Liver (tissue), 8 donors: ENCODE measurements at regions not wholly inside any gene's neighbourhood (a gene's known extent, or its start where the extent isn't known, plus 50 kb on each side); places are given as distances from the start of the nearest gene placed in this dataset.

Experiments used
- DNase-seq: peaks from one replicate; pipeline ENCODE4 v3.0.0-alpha.2; 2017; ENCODE audit warnings: low spot score
- H3K27ac ChIP-seq, 2 donors: one replicate each; pipeline ENCODE4 v1.7.0; 2013; ENCODE audit warnings: inconsistent platforms in 2 of 2, low read length in 2 of 2, control low read depth in 1 of 2, low read depth in 1 of 2, mild to moderate bottlenecking in 1 of 2
- H3K27me3 ChIP-seq, 4 donors: one replicate each; pipeline versions ENCODE4 v1.6.1 to v1.7.0; 2013; ENCODE audit warnings: low read length in 3 of 4, inconsistent platforms in 1 of 4, mild to moderate bottlenecking in 1 of 4, moderate library complexity in 1 of 4; ENCODE audit not compliant: control insufficient read depth in 4 of 4, insufficient read depth in 4 of 4
- H3K36me3 ChIP-seq, 4 donors: one replicate each; pipeline versions ENCODE4 v1.6.1 to v1.7.0; 2013; ENCODE audit warnings: low read length in 3 of 4, mild to moderate bottlenecking in 3 of 4, low read depth in 1 of 4, moderate library complexity in 1 of 4; ENCODE audit not compliant: control insufficient read depth in 4 of 4, insufficient read depth in 3 of 4
- H3K4me1 ChIP-seq, 4 donors: one replicate each; pipeline versions ENCODE4 v1.6.1 to v1.7.0; 2013; ENCODE audit warnings: low read length in 3 of 4, mild to moderate bottlenecking in 3 of 4, moderate library complexity in 1 of 4; ENCODE audit not compliant: control insufficient read depth in 4 of 4, insufficient read depth in 4 of 4
- H3K4me3 ChIP-seq, 3 donors: one replicate each; pipeline versions ENCODE4 v1.6.1 to v1.7.0; 2013; ENCODE audit warnings: low read length in 3 of 3, control low read depth in 1 of 3, low read depth in 1 of 3, mild to moderate bottlenecking in 1 of 3
- H3K9ac ChIP-seq, 2 donors: one replicate each; pipeline ENCODE4 v1.7.0; 2013; ENCODE audit warnings: low read length in 2 of 2, mild to moderate bottlenecking in 2 of 2, moderate library complexity in 2 of 2, control low read depth in 1 of 2, low read depth in 1 of 2
- H3K9me3 ChIP-seq, 4 donors: one replicate each; pipeline versions ENCODE4 v1.6.1 to v1.7.0; 2013; ENCODE audit warnings: low read length in 3 of 4; ENCODE audit not compliant: control insufficient read depth in 4 of 4
- ATF3 ChIP-seq: IDR thresholded peaks from 2 replicates; pipeline ENCODE4 v1.6.1; 2016; ENCODE audit warnings: antibody characterized with exemption
- CTCF ChIP-seq: fragments of 150-350 bp; IDR thresholded peaks from 2 replicates; pipeline ENCODE4 v1.5.1; 2017; ENCODE audit warnings: improper control_type of control experiment, low read depth, low read length; ENCODE audit not compliant: missing input control
- FOXA1 ChIP-seq: IDR thresholded peaks from 2 replicates; pipeline ENCODE4 v1.6.1; 2016; ENCODE audit warnings: antibody characterized with exemption
- FOXA2 ChIP-seq: IDR thresholded peaks from 2 replicates; pipeline ENCODE4 v1.6.1; 2016; ENCODE audit warnings: antibody characterized with exemption
- GABPA ChIP-seq, 2 donors: IDR thresholded peaks in 1 of 2; conservative IDR thresholded peaks in 1 of 2; 2 replicates each; pipeline ENCODE4 v1.6.1; 2016; ENCODE audit warnings: antibody characterized with exemption in 2 of 2, mild to moderate bottlenecking in 1 of 2, moderate library complexity in 1 of 2
- HNF4A ChIP-seq, 2 donors: conservative IDR thresholded peaks; 2 replicates each; pipeline ENCODE4 v1.6.1; 2016; ENCODE audit warnings: antibody characterized with exemption in 2 of 2, mild to moderate bottlenecking in 2 of 2
- HNF4G ChIP-seq: IDR thresholded peaks from 2 replicates; pipeline ENCODE4 v1.6.1; 2016; ENCODE audit warnings: antibody characterized with exemption
- JUND ChIP-seq, 2 donors: IDR thresholded peaks; 2 replicates each; pipeline ENCODE4 v1.6.1; 2016; ENCODE audit warnings: antibody characterized with exemption in 2 of 2
- MAX ChIP-seq: IDR thresholded peaks from 2 replicates; pipeline ENCODE4 v1.6.1; 2016; ENCODE audit warnings: antibody characterized with exemption
- NR2F2 ChIP-seq: IDR thresholded peaks from 2 replicates; pipeline ENCODE4 v1.6.1; 2016; ENCODE audit warnings: antibody characterized with exemption
- RXRA ChIP-seq, 2 donors: IDR thresholded peaks; 2 replicates each; pipeline ENCODE4 v1.6.1; 2017 to 2018; ENCODE audit warnings: antibody characterized with exemption in 2 of 2, mild to moderate bottlenecking in 1 of 2
- SP1 ChIP-seq: IDR thresholded peaks from 2 replicates; pipeline ENCODE4 v1.6.1; 2018; ENCODE audit warnings: antibody characterized with exemption, mild to moderate bottlenecking
- TAF1 ChIP-seq: conservative IDR thresholded peaks from 2 replicates; pipeline ENCODE4 v1.6.1; 2016; ENCODE audit warnings: antibody characterized with exemption, mild to moderate bottlenecking
- YY1 ChIP-seq: IDR thresholded peaks from 2 replicates; pipeline ENCODE4 v1.6.1; 2016; ENCODE audit warnings: antibody characterized with exemption, mild to moderate bottlenecking
- ZBTB33 ChIP-seq: IDR thresholded peaks from 2 replicates; pipeline ENCODE4 v1.6.1; 2016; ENCODE audit warnings: antibody characterized with exemption
- WGBS: extraction: QIAGEN DNeasy Blood & Tissue Kit; methylation state at CpG from one replicate; pipeline ENCODE4 v1.1.7; 2013; 5-methylcytosine and 5-hydroxymethylcytosine counted together
- donor health status: healthy.
- donor health status: healthy.
- donor health status: healthy.
- donor health status: healthy.
- donor health status: healthy.

GRCh38 chr20:11459090-11459890 is 458.4 kb upstream of the BTBD3 start:
- TF ChIP-seq JUND (IDR thresholded peaks at IDR 0.05) (no peak), FOXA1 (no peak), GABPA (IDR thresholded peaks at IDR 0.05 in 1 of 2, conservative IDR thresholded peaks at IDR 0.05 in 1 of 2) (no peak), ZBTB33 (no peak), HNF4A (conservative IDR thresholded peaks at IDR 0.05) (no peak), CTCF (no peak), ATF3 (no peak), TAF1 (no peak), FOXA2 (no peak)
- DNase-seq: no peak
- H3K9me3 ChIP-seq: no peaks in the 10 kb centered on the region
- no peak overlapping the region for H3K4me3 ChIP-seq
- H3K27me3 ChIP-seq: no peaks in the 10 kb centered on the region
- no peaks in the 10 kb centered on the region for H3K36me3 ChIP-seq
- no peak overlapping the region for H3K27ac ChIP-seq
- H3K4me1 ChIP-seq: no peaks in the 10 kb centered on the region
- whole genome bisulfite sequencing: 29% methylated on average over 2 of the region's 2 CpGs
- no peak overlapping the region for H3K9ac ChIP-seq

GRCh38 chr20:11467436-11467835 is 450.3 kb upstream of the BTBD3 start:
- Histone ChIP-seq H3K27me3 (peaks cover 0 to 5% (median 2%) of the 10 kb centered on the region in 4 donors), H3K4me3 (no peak overlapping the region), H3K9ac (no peak overlapping the region), H3K36me3 (no peaks in the 10 kb centered on the region), H3K27ac (no peak overlapping the region), H3K9me3 (no peaks in the 10 kb centered on the region), H3K4me1 (no peaks in the 10 kb centered on the region)
- no peak for DNase-seq
- TF ChIP-seq TAF1 (no peak), YY1 (no peak), SP1 (no peak), RXRA (IDR thresholded peaks at IDR 0.05) (no peak)

GRCh38 chr20:11468880-11469279 is 448.8 kb upstream of the BTBD3 start:
- no peak for DNase-seq
- Histone ChIP-seq H3K27me3 (peaks cover 0 to 5% (median 2%) of the 10 kb centered on the region in 4 donors), H3K36me3 (no peaks in the 10 kb centered on the region), H3K9ac (no peak overlapping the region), H3K27ac (no peak overlapping the region), H3K4me3 (no peak overlapping the region), H3K4me1 (no peaks in the 10 kb centered on the region), H3K9me3 (no peaks in the 10 kb centered on the region)
- 63% methylated on average over 2 of the region's 2 CpGs for WGBS
- TF ChIP-seq HNF4G (no peak), NR2F2 (no peak), MAX (no peak), SP1 (no peak), YY1 (no peak), ZBTB33 (no peak), CTCF (no peak)
